ENCODE measurements at regions not wholly inside any gene's neighbourhood (a gene's known extent, or its start where the extent isn't known, plus 50 kb on each side); places are given as distances from the start of the nearest gene placed in this dataset.

DNA sequence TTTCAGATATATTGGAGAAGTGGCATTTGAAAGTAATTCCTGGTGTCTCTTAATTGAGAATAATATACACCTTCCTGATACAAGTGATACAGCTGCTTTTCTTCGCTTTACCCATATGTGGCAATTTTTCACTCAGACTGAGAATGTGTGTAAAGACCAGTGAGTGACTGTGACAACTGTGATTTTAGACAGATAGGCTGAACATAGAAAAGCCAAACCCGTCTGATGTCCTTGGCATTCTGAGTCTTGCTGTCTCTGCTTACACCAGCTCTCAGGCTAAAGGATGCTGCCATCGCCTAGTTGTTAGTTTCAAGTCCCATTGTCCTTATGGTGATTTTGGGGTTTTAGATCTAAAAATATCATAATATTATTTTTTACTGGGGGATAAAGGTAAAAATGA is 492.6 kb downstream of the RFC3 start (continued):
- TF ChIP-seq, protein P1, sequence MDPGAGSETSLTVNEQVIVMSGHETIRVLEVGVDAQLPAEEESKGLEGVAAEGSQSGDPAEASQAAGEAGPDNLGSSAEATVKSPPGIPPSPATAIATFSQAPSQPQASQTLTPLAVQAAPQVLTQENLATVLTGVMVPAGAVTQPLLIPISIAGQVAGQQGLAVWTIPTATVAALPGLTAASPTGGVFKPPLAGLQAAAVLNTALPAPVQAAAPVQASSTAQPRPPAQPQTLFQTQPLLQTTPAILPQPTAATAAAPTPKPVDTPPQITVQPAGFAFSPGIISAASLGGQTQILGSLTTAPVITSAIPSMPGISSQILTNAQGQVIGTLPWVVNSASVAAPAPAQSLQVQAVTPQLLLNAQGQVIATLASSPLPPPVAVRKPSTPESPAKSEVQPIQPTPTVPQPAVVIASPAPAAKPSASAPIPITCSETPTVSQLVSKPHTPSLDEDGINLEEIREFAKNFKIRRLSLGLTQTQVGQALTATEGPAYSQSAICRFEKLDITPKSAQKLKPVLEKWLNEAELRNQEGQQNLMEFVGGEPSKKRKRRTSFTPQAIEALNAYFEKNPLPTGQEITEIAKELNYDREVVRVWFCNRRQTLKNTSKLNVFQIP (CRISPR knock-in tag; IDR thresholded peaks at IDR 0.05; ENCODE audit: borderline replicate concordance, low read depth), result no peak
- no peak for TF ChIP-seq RARB (CRISPR knock-in tag; IDR thresholded peaks at IDR 0.05)

GRCh38 chr13:34311251-34311650 is 493.3 kb downstream of the RFC3 start:
- ATAC-seq, result no peak
- TF ChIP-seq OSR1 (CRISPR knock-in tag; IDR thresholded peaks at IDR 0.05) (no peak), ZNF70 (CRISPR knock-in tag; IDR thresholded peaks at IDR 0.05) (no peak)

GRCh38 chr13:34312578-34312977 is 494.6 kb downstream of the RFC3 start:
- TF ChIP-seq PATZ1 (CRISPR knock-in tag; IDR thresholded peaks at IDR 0.05; ENCODE audit: borderline replicate concordance), result no peak
- TF ChIP-seq, protein P2, sequence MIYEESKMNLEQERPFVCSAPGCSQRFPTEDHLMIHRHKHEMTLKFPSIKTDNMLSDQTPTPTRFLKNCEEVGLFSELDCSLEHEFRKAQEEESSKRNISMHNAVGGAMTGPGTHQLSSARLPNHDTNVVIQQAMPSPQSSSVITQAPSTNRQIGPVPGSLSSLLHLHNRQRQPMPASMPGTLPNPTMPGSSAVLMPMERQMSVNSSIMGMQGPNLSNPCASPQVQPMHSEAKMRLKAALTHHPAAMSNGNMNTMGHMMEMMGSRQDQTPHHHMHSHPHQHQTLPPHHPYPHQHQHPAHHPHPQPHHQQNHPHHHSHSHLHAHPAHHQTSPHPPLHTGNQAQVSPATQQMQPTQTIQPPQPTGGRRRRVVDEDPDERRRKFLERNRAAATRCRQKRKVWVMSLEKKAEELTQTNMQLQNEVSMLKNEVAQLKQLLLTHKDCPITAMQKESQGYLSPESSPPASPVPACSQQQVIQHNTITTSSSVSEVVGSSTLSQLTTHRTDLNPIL (CRISPR knock-in tag; IDR thresholded peaks at IDR 0.05; ENCODE audit: low read depth), result no peak
- no peak for TF ChIP-seq ZNF70 (CRISPR knock-in tag; IDR thresholded peaks at IDR 0.05)
- TF ChIP-seq RARB (CRISPR knock-in tag; IDR thresholded peaks at IDR 0.05), result no peak
- TF ChIP-seq ISL1 (CRISPR knock-in tag; IDR thresholded peaks at IDR 0.05), result no peak
- TF ChIP-seq, protein P3, sequence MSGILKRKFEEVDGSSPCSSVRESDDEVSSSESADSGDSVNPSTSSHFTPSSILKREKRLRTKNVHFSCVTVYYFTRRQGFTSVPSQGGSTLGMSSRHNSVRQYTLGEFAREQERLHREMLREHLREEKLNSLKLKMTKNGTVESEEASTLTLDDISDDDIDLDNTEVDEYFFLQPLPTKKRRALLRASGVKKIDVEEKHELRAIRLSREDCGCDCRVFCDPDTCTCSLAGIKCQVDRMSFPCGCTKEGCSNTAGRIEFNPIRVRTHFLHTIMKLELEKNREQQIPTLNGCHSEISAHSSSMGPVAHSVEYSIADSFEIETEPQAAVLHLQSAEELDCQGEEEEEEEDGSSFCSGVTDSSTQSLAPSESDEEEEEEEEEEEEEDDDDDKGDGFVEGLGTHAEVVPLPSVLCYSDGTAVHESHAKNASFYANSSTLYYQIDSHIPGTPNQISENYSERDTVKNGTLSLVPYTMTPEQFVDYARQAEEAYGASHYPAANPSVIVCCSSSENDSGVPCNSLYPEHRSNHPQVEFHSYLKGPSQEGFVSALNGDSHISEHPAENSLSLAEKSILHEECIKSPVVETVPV (CRISPR knock-in tag; IDR thresholded peaks at IDR 0.05), result no peak
- no peak for TF ChIP-seq OSR1 (CRISPR knock-in tag; IDR thresholded peaks at IDR 0.05)
- no peak for TF ChIP-seq ZC3H10 (CRISPR knock-in tag; IDR thresholded peaks at IDR 0.05)
- TF ChIP-seq TCF4 (CRISPR knock-in tag; IDR thresholded peaks at IDR 0.05; ENCODE audit: borderline replicate concordance), result no peak
- no peak for TF ChIP-seq TOX (CRISPR knock-in tag; IDR thresholded peaks at IDR 0.05; ENCODE audit: borderline replicate concordance)
- TF ChIP-seq ZFP3 (CRISPR knock-in tag; IDR thresholded peaks at IDR 0.05), result no peak
- no peak for TF ChIP-seq ZNF565 (CRISPR knock-in tag; conservative IDR thresholded peaks at IDR 0.05; ENCODE audit: low read depth)
- TF ChIP-seq ZNF8 (CRISPR knock-in tag; IDR thresholded peaks at IDR 0.05), result no peak
- TF ChIP-seq ESRRG (CRISPR knock-in tag; IDR thresholded peaks at IDR 0.05), result no peak
- no peak for TF ChIP-seq PPARA (CRISPR knock-in tag; IDR thresholded peaks at IDR 0.05; ENCODE audit: borderline replicate concordance)
- no peak for TF ChIP-seq ARNTL (CRISPR knock-in tag; IDR thresholded peaks at IDR 0.05; ENCODE audit: borderline replicate concordance, low read depth)
- TF ChIP-seq, protein P4, sequence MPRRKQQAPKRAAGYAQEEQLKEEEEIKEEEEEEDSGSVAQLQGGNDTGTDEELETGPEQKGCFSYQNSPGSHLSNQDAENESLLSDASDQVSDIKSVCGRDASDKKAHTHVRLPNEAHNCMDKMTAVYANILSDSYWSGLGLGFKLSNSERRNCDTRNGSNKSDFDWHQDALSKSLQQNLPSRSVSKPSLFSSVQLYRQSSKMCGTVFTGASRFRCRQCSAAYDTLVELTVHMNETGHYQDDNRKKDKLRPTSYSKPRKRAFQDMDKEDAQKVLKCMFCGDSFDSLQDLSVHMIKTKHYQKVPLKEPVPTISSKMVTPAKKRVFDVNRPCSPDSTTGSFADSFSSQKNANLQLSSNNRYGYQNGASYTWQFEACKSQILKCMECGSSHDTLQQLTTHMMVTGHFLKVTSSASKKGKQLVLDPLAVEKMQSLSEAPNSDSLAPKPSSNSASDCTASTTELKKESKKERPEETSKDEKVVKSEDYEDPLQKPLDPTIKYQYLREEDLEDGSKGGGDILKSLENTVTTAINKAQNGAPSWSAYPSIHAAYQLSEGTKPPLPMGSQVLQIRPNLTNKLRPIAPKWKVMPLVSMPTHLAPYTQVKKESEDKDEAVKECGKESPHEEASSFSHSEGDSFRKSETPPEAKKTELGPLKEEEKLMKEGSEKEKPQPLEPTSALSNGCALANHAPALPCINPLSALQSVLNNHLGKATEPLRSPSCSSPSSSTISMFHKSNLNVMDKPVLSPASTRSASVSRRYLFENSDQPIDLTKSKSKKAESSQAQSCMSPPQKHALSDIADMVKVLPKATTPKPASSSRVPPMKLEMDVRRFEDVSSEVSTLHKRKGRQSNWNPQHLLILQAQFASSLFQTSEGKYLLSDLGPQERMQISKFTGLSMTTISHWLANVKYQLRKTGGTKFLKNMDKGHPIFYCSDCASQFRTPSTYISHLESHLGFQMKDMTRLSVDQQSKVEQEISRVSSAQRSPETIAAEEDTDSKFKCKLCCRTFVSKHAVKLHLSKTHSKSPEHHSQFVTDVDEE (CRISPR knock-in tag; IDR thresholded peaks at IDR 0.05), result no peak
- no peak for TF ChIP-seq ZFP30 (CRISPR knock-in tag; IDR thresholded peaks at IDR 0.05)
- TF ChIP-seq, protein P1 (CRISPR knock-in tag; IDR thresholded peaks at IDR 0.05; ENCODE audit: borderline replicate concordance, low read depth), result no peak
- TF ChIP-seq GLIS3 (CRISPR knock-in tag; IDR thresholded peaks at IDR 0.05), result no peak
- no peak for ATAC-seq

Measured in SK-N-SH treated with all-trans-retinoic acid at 6 μM for 48 hours (cell line).